Activated naive CD4-positive, alpha-beta T cell treated with anti-CD3 and anti-CD28 coated beads, Interleukin-2, amount 10 ng/mL, durations not matched to agents 7 days and 5 days (primary cell): ENCODE measurements at regions not wholly inside any gene's neighbourhood (a gene's known extent, or its start where the extent isn't known, plus 50 kb on each side); places are given as distances from the start of the nearest gene placed in this dataset.

ENCODE experiments used
- CTCF ChIA-PET: fragments of 350-600 bp; sonication (Branson Sonifier 250); formaldehyde crosslinking; loops from one replicate; lab custom pipeline; 2021; ENCODE audit warnings: antibody characterized with exemption; lab: Charles Lee
- DNase-seq: peaks from one replicate; pipeline ENCODE4 v3.0.0-alpha.2; 2020
- H3K27ac Mint-ChIP-seq: one replicate; pipeline ENCODE4 v1.8.0; 2021; ENCODE audit warnings: mild to moderate bottlenecking, moderate library complexity, mixed read lengths
- H3K27me3 Mint-ChIP-seq: one replicate; pipeline ENCODE4 v1.8.0; 2021; ENCODE audit warnings: mild to moderate bottlenecking, mixed read lengths
- H3K36me3 Mint-ChIP-seq: one replicate; pipeline ENCODE4 v1.8.0; 2021; ENCODE audit warnings: mixed read lengths
- H3K4me1 Mint-ChIP-seq: one replicate; pipeline ENCODE4 v1.8.0; 2021; ENCODE audit warnings: mixed read lengths
- H3K4me3 Mint-ChIP-seq: one replicate; pipeline ENCODE4 v1.8.0; 2021; ENCODE audit warnings: mild to moderate bottlenecking, moderate library complexity, mixed read lengths
- H3K9me3 Mint-ChIP-seq: one replicate; pipeline ENCODE4 v1.8.0; 2021; ENCODE audit warnings: mixed read lengths

GRCh38 chrY:7951187-7951852, 1039.8 kb upstream of the AMELY start:
- no peak overlapping the region for H3K27ac Mint-ChIP-seq
- no peaks in the 10 kb centered on the region for H3K36me3 Mint-ChIP-seq
- H3K4me3 Mint-ChIP-seq = no peak overlapping the region
- DNase-seq = no peak
- CTCF ChIA-PET = no interaction called here
- H3K4me1 Mint-ChIP-seq = no peaks in the 10 kb centered on the region
- no peaks in the 10 kb centered on the region for H3K9me3 Mint-ChIP-seq
- H3K27me3 Mint-ChIP-seq = no peaks in the 10 kb centered on the region

DNA sequence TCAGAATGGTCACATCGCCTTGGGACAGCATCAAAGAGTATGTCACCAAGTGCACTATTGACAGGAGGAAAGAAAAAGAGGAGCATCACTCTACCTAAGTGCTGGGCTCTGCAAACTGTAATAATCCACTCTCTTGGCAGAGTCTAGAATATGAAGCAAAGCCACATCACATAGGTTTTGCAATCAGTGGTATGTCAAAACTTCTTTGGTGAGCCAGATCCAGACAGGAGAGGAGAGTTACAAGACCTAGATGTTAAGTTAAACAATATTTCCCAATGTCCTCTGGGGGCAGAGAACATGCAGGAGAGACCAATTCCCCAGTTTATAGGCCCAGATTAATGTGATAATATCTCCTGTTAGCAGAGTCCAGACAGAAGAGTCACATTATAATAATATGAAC, 1032.6 kb upstream of the AMELY start:
- H3K27me3 Mint-ChIP-seq = no peaks in the 10 kb centered on the region
- CTCF ChIA-PET = no interaction called here
- no peaks in the 10 kb centered on the region for H3K9me3 Mint-ChIP-seq
- no peak for DNase-seq
- no peaks in the 10 kb centered on the region for H3K36me3 Mint-ChIP-seq
- H3K4me3 Mint-ChIP-seq = no peak overlapping the region
- no peak overlapping the region for H3K27ac Mint-ChIP-seq
- no peaks in the 10 kb centered on the region for H3K4me1 Mint-ChIP-seq

GRCh38 chrY:7942711-7943110, 1031.2 kb upstream of the AMELY start:
- no peak for DNase-seq
- Mint-ChIP-seq H3K27me3 (no peaks in the 10 kb centered on the region), H3K4me3 (no peak overlapping the region), H3K4me1 (no peaks in the 10 kb centered on the region), H3K36me3 (no peaks in the 10 kb centered on the region), H3K9me3 (no peaks in the 10 kb centered on the region), H3K27ac (no peak overlapping the region)
- CTCF ChIA-PET = no interaction called here

- CTCF ChIA-PET = no interaction called here
- no peak overlapping the region for H3K4me3 Mint-ChIP-seq
- no peaks in the 10 kb centered on the region for H3K27me3 Mint-ChIP-seq
- H3K9me3 Mint-ChIP-seq = no peaks in the 10 kb centered on the region
- H3K36me3 Mint-ChIP-seq = no peaks in the 10 kb centered on the region
- no peak overlapping the region for H3K27ac Mint-ChIP-seq
- no peaks in the 10 kb centered on the region for H3K4me1 Mint-ChIP-seq
- DNase-seq = no peak
Observed at GRCh38 chrY:7941856-7942255, 1030.3 kb upstream of the AMELY start.

GRCh38 chrY:7938982-7939718, 1027.6 kb upstream of the AMELY start:
- H3K36me3 Mint-ChIP-seq = no peaks in the 10 kb centered on the region
- DNase-seq = no peak
- H3K27me3 Mint-ChIP-seq = no peaks in the 10 kb centered on the region
- H3K4me3 Mint-ChIP-seq = no peak overlapping the region
- no peaks in the 10 kb centered on the region for H3K4me1 Mint-ChIP-seq
- H3K27ac Mint-ChIP-seq = no peak overlapping the region
- no peaks in the 10 kb centered on the region for H3K9me3 Mint-ChIP-seq
- CTCF ChIA-PET = no interaction called here

DNA sequence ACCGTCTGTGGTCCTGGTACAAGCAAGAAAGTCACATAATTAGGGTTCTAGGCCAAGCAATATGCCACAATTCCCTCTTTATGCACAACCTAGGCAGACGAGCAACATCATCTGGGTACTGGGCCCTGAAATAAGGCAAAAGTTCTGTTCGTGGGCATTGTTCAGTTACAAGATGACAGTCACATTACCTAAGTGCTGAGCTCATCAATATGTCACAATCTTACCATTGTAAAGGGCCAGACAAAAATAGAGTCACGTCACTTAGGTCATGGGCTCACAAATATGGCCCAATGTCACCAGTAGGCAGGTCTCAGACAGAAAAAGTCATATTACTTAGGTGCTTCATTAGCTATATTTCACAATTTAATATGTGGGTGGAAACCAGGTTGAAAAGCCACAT, 1025.3 kb upstream of the AMELY start:
- Mint-ChIP-seq H3K27ac (no peak overlapping the region), H3K9me3 (no peaks in the 10 kb centered on the region), H3K4me1 (no peaks in the 10 kb centered on the region), H3K4me3 (no peak overlapping the region), H3K27me3 (no peaks in the 10 kb centered on the region), H3K36me3 (no peaks in the 10 kb centered on the region)
- DNase-seq = no peak
- CTCF ChIA-PET = no interaction called here

GRCh38 chrY:7936046-7936445, 1024.5 kb upstream of the AMELY start:
- Mint-ChIP-seq H3K36me3 (no peaks in the 10 kb centered on the region), H3K27ac (no peak overlapping the region), H3K4me3 (no peak overlapping the region), H3K9me3 (no peaks in the 10 kb centered on the region), H3K27me3 (no peaks in the 10 kb centered on the region), H3K4me1 (no peaks in the 10 kb centered on the region)
- CTCF ChIA-PET = no interaction called here
- no peak for DNase-seq

GRCh38 chrY:7935606-7936005, 1024.1 kb upstream of the AMELY start:
- CTCF ChIA-PET = no interaction called here
- H3K4me3 Mint-ChIP-seq = no peak overlapping the region
- no peaks in the 10 kb centered on the region for H3K9me3 Mint-ChIP-seq
- no peaks in the 10 kb centered on the region for H3K36me3 Mint-ChIP-seq
- no peaks in the 10 kb centered on the region for H3K4me1 Mint-ChIP-seq
- no peak overlapping the region for H3K27ac Mint-ChIP-seq
- DNase-seq = no peak
- H3K27me3 Mint-ChIP-seq = no peaks in the 10 kb centered on the region

DNA sequence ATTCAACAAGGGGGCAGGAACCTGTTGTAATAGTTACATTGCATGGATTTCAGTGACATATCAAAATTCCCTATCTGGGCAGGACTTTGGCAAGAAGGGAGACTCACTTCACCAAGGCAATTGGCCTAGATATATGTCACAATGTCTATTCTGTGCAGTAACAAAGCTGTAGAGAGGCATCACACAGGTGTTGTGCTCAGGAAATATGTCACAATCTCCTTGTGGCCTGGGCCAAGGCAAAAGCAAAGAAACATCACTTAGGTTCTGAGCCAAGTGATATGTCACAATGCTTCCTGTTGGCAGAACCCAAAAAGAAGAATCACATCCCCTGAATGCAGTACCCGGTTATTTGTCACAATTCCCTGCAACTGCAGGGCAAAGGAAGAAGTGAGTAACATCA, 1020.9 kb upstream of the AMELY start:
- Mint-ChIP-seq H3K36me3 (no peaks in the 10 kb centered on the region), H3K4me3 (no peak overlapping the region), H3K27me3 (no peaks in the 10 kb centered on the region), H3K9me3 (no peaks in the 10 kb centered on the region), H3K27ac (no peak overlapping the region), H3K4me1 (no peaks in the 10 kb centered on the region)
- DNase-seq = no peak
- CTCF ChIA-PET = no interaction called here

DNA sequence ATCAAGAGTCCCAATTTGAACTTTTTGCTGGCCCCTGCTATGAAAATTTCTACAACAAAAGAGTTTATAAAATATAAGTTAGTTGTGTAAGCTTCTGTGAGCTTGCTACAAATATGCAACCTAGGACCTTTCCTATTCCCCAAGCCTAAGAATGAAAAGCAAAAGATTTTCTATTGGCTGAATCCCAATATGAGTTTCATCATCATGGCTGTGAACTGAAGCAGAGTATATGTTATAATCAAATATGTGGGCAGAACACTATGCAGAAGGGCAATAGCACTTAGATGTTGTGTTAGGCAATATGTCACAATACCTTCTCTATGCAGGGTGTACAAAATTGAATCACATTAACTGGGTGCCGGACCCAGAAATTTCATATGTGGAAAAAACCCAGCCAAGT, 1018.3 kb upstream of the AMELY start:
- H3K4me1 Mint-ChIP-seq = no peaks in the 10 kb centered on the region

DNA sequence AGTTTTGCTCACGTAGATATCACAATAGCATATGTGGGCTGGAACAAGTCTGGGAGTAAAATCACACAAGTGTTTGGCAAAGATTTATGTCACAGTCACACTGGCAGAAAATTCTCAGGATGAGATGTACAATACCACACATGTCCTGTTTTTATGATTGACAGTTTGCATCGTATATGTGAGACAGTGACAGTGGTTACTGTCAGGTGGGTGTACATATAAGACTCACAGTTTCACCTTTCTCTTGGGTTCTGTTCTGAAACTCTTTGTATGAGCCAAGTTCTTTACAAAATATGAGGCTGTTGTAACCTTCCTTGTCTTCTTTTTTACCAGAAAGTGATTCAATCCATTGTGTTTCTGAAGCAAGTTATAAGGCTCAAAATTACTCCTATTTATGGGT, 1012.5 kb upstream of the AMELY start:
- DNase-seq = no peak
- Mint-ChIP-seq H3K4me1 (no peaks in the 10 kb centered on the region), H3K9me3 (no peaks in the 10 kb centered on the region), H3K36me3 (no peaks in the 10 kb centered on the region), H3K27me3 (no peaks in the 10 kb centered on the region), H3K27ac (no peak overlapping the region), H3K4me3 (no peak overlapping the region)
- CTCF ChIA-PET = no interaction called here

More for the DNA sequence above, 1018.3 kb upstream of the AMELY start:
- no peak overlapping the region for H3K4me3 Mint-ChIP-seq
- H3K9me3 Mint-ChIP-seq = no peaks in the 10 kb centered on the region
- no peak overlapping the region for H3K27ac Mint-ChIP-seq
- no peaks in the 10 kb centered on the region for H3K36me3 Mint-ChIP-seq
- no peaks in the 10 kb centered on the region for H3K27me3 Mint-ChIP-seq
- DNase-seq = no peak
- CTCF ChIA-PET = no interaction called here

- Mint-ChIP-seq H3K27ac (no peak overlapping the region), H3K4me3 (no peak overlapping the region), H3K27me3 (no peaks in the 10 kb centered on the region), H3K36me3 (no peaks in the 10 kb centered on the region), H3K4me1 (no peaks in the 10 kb centered on the region), H3K9me3 (no peaks in the 10 kb centered on the region)
- CTCF ChIA-PET = no interaction called here
- DNase-seq = no peak
Observed at GRCh38 chrY:7923476-7924017, 1012.0 kb upstream of the AMELY start.

DNA sequence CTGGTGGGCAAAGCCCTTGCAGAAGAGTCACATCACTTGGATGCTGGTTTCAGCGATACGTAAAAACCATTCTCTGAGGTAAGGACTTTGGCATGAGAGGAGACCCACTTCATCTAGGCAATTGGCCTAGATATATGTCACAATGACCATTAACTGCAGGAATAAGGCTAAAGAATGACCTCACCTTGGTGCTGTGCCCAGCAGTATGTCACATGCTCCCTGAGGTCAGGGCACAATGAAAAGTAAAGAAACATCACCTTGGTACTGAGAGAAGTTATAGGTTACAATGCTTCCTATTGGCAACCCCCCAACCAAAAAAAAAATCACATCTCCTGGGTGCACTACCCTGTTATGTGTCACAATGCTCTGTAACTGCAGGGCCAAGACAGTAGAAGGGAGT, 1008.8 kb upstream of the AMELY start:
- no peak for DNase-seq
- H3K36me3 Mint-ChIP-seq = no peaks in the 10 kb centered on the region
- H3K4me3 Mint-ChIP-seq = no peak overlapping the region
- CTCF ChIA-PET = no interaction called here
- no peaks in the 10 kb centered on the region for H3K9me3 Mint-ChIP-seq
- H3K27ac Mint-ChIP-seq = no peak overlapping the region
- no peaks in the 10 kb centered on the region for H3K4me1 Mint-ChIP-seq
- no peaks in the 10 kb centered on the region for H3K27me3 Mint-ChIP-seq

- no peaks in the 10 kb centered on the region for H3K27me3 Mint-ChIP-seq
- H3K9me3 Mint-ChIP-seq = no peaks in the 10 kb centered on the region
- H3K36me3 Mint-ChIP-seq = no peaks in the 10 kb centered on the region
- CTCF ChIA-PET = no interaction called here
- no peak overlapping the region for H3K27ac Mint-ChIP-seq
- no peak for DNase-seq
- H3K4me3 Mint-ChIP-seq = no peak overlapping the region
- H3K4me1 Mint-ChIP-seq = no peaks in the 10 kb centered on the region
Observed at GRCh38 chrY:7888506-7888905, 977.0 kb upstream of the AMELY start.

DNA sequence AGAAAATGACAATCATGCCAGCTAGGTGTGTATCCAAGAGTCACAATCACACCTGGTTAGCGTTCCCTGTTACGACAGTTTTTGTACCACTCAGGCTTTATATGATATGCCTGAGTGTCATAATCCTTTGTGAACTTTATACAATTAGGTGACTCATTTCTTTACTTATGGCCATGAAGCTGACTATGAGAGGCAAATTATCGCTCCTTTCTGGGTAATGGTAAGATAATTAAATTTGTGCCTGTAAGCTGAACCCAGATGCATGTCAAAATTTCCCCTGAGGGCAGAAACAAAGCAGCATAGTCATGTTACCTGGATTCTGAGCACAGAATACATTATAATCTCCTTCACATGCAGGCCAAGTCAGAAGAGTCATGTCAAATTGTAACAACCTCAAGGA, 970.1 kb upstream of the AMELY start:
- Mint-ChIP-seq H3K4me1 (no peaks in the 10 kb centered on the region), H3K36me3 (no peaks in the 10 kb centered on the region), H3K4me3 (no peak overlapping the region), H3K27ac (no peak overlapping the region), H3K27me3 (no peaks in the 10 kb centered on the region), H3K9me3 (no peaks in the 10 kb centered on the region)
- DNase-seq = no peak
- CTCF ChIA-PET = no interaction called here
